HL-60 (cell line): ENCODE measurements at regions not wholly inside any gene's neighbourhood (a gene's known extent, or its start where the extent isn't known, plus 50 kb on each side); places are given as distances from the start of the nearest gene placed in this dataset.

Source experiments
- DNase-seq, 2 experiments: peaks; one replicate each; pipeline ENCODE4 v3.0.0-alpha.2; 2010 to 2020; ENCODE audit warnings: low read depth in 1 of 2, low spot score in 1 of 2
- H3K27ac ChIP-seq: fragments of 250-450 bp; sonication (Bioruptor Pico); replicated peaks from 2 replicates; pipeline ENCODE4 v1.5.1; 2020; ENCODE audit warnings: mild to moderate bottlenecking, moderate library complexity
- H3K27me3 ChIP-seq: fragments of 250-450 bp; sonication (Bioruptor Pico); 2 replicates; pipeline ENCODE4 v1.5.1; 2021; ENCODE audit warnings: mild to moderate bottlenecking, moderate library complexity; ENCODE audit not compliant: insufficient read depth, poor library complexity, severe bottlenecking
- H3K4me3 ChIP-seq: replicated peaks from 2 replicates; pipeline ENCODE4 v1.5.1; 2011; ENCODE audit warnings: mild to moderate bottlenecking, control low read depth, low read length; ENCODE audit not compliant: insufficient read depth
- CTCF ChIP-seq: IDR thresholded peaks from one replicate; pipeline ENCODE4 v1.5.1; 2011; ENCODE audit warnings: low read length, control low read depth, inconsistent platforms; ENCODE audit not compliant: insufficient read depth
- GABPA ChIP-seq: IDR thresholded peaks from 2 replicates; pipeline ENCODE4 v1.6.1; 2012; ENCODE audit warnings: low read depth
- POLR2AphosphoS5 ChIP-seq: IDR thresholded peaks from 2 replicates; pipeline ENCODE4 v1.6.1; 2012; ENCODE audit warnings: low read depth
- REST ChIP-seq: IDR thresholded peaks from 2 replicates; pipeline ENCODE4 v1.6.1; 2012; ENCODE audit warnings: low read depth; ENCODE audit not compliant: insufficient replicate concordance
- SPI1 ChIP-seq: IDR thresholded peaks from 2 replicates; pipeline ENCODE4 v1.6.1; 2012; ENCODE audit warnings: low read depth, mild to moderate bottlenecking, borderline replicate concordance

- DNase-seq: peak; percentile 21 to 23
- no peak overlapping the region for H3K4me3 ChIP-seq
- H3K27me3 ChIP-seq: no peaks in the 10 kb centered on the region
- TF ChIP-seq POLR2AphosphoS5 (no peak), SPI1 (no peak), GABPA (no peak), REST (no peak), CTCF (peak; percentile 21)
- H3K27ac ChIP-seq: no peak overlapping the region
These were observed 198.3 kb upstream of the CPNE8 start for GRCh38 chr12:39103552-39104165.

GRCh38 chr12:39102474-39103209, 197.3 kb upstream of the CPNE8 start:
- no peaks in the 10 kb centered on the region for H3K27me3 ChIP-seq
- no peak for DNase-seq
- H3K27ac ChIP-seq: no peak overlapping the region
- TF ChIP-seq CTCF (no peak), GABPA (no peak), POLR2AphosphoS5 (no peak), SPI1 (no peak), REST (no peak)
- H3K4me3 ChIP-seq: no peak overlapping the region

- no peak for TF ChIP-seq REST
- Histone ChIP-seq H3K27ac (no peak overlapping the region), H3K27me3 (no peaks in the 10 kb centered on the region), H3K4me3 (no peak overlapping the region)
- no peak for DNase-seq
These were observed 190.4 kb upstream of the CPNE8 start for GRCh38 chr12:39095636-39096330.
